WI38 (cell line): ENCODE measurements at regions not wholly inside any gene's neighbourhood (a gene's known extent, or its start where the extent isn't known, plus 50 kb on each side); places are given as distances from the start of the nearest gene placed in this dataset.
"Not testable (repeated sequence)": the region's sequence is repeated elsewhere in the genome, so short reads cannot be mapped to it uniquely, and the experiment has no call there.

Source experiments
- H3K4me3 ChIP-seq: 2 replicates; pipeline ENCODE4 v1.5.1; 2011; ENCODE audit warnings: low read depth, mild to moderate bottlenecking, control low read depth, low read length
- CTCF ChIP-seq: IDR thresholded peaks from 2 replicates; pipeline ENCODE4 v1.5.1; 2012; ENCODE audit warnings: low read depth, mild to moderate bottlenecking, control low read depth, low read length

- H3K4me3 ChIP-seq, result no peak overlapping the region
- no peak for TF ChIP-seq CTCF
Observed at GRCh38 chr12:91643763-91644162, 461.1 kb upstream of the DCN start.

GRCh38 chr12:91640021-91640420 is 457.4 kb upstream of the DCN start:
- H3K4me3 ChIP-seq, result no peak overlapping the region
- no peak for TF ChIP-seq CTCF

DNA sequence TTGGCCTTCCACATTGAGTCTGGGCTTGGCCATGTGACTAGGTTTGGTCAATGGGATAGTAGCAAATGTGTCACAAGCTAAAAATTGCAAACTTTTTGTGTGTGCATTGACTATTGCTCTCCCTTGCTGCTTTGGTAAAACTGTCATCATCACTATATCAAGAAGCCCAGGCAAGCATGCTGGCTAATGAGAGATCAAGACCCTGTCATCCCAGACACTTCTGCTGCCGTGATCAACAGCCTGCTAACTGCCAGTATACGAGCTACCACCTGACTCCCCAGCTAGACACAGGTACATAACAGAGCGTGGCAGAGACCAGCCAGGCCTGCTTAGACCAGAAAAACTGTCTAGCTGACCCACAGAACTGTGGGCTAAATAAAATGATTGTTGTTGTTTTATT is 456.7 kb upstream of the DCN start:
- TF ChIP-seq CTCF, result no peak
- H3K4me3 ChIP-seq, result no peak overlapping the region

DNA sequence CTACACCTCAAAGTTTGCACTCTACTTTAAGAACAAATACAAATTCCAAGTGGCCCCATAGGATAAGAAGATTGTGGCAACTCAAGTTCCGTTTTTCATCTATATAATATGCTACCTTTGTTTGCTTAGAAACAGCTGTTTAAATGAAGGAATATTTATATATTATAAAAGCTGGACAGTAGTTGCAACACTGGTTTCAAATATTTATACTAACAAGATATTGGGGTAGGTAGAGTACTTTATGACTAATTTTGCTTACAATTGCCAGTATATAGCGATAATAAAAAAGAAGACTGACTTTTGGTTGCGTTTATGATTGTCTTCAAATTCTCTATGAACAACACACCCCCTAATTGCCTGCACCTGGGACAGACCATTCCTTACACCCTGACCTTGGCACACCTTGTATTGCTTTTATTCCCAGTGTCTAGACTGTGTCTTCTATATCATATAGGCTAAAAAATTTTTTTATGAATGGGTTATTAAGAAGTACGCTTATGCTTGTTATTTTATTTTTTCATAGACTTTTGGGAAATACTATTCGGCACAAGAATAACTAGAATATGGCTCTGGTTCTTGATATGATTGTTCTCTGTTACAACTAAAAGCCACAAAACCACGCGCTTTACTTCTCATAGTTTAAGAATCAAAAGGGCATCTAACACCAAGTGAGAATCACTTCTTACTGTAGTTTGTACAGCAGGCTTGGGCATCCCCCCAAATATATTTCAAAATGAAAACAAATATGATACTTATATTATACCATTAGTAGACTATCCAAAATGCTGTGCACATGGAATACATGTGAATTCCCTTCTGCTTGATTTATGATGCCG is 455.4 kb upstream of the DCN start:
- H3K4me3 ChIP-seq, result no peak overlapping the region
- no peak for TF ChIP-seq CTCF

GRCh38 chr12:91636721-91637120 is 454.1 kb upstream of the DCN start:
- TF ChIP-seq CTCF, result no peak
- no peak overlapping the region for H3K4me3 ChIP-seq

DNA sequence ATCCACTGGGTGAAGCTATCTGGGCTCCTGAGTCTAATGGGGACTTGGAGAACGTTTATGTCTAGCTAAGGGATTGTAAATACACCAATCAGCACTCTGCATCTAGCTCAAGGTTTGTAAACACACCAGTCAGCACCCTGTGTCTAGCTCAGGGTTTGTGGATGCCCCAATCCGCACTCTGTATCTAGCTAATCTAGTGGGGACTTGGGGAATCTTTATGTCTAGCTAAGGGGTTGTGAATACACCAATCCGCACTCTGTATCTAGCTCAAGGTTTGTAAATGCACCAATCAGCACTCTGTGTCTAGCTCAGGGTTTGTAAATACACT is 451.7 kb upstream of the DCN start:
- not testable (repeated sequence) for H3K4me3 ChIP-seq

GRCh38 chr12:91633734-91634357 is 451.2 kb upstream of the DCN start:
- no peak for TF ChIP-seq CTCF
- no peak overlapping the region for H3K4me3 ChIP-seq
